IPS-11a (cell line): ENCODE measurements at regions not wholly inside any gene's neighbourhood (a gene's known extent, or its start where the extent isn't known, plus 50 kb on each side); places are given as distances from the start of the nearest gene placed in this dataset.

ENCODE experiments used
- H3K4me3 ChIP-seq: one replicate; pipeline ENCODE4 v1.5.1; 2013; ENCODE audit warnings: low read depth, low read length, control low read depth

GRCh38 chr9:108180541-108180940, 675.2 kb downstream of the ACTL7B start:
- no peak overlapping the region for H3K4me3 ChIP-seq

GRCh38 chr9:108178318-108178717, 677.5 kb downstream of the ACTL7B start:
- H3K4me3 ChIP-seq = no peak overlapping the region

- H3K4me3 ChIP-seq = no peak overlapping the region
Observed at GRCh38 chr9:108168236-108168850, 678.8 kb upstream of the KLF4 start.

- no peak overlapping the region for H3K4me3 ChIP-seq
Observed at GRCh38 chr9:108167136-108167900, 677.7 kb upstream of the KLF4 start.

GRCh38 chr9:108166519-108166918, 677.0 kb upstream of the KLF4 start:
- no peak overlapping the region for H3K4me3 ChIP-seq

- H3K4me3 ChIP-seq = no peak overlapping the region
Observed at GRCh38 chr9:108163321-108164005, 673.9 kb upstream of the KLF4 start.

GRCh38 chr9:108162664-108163063, 673.1 kb upstream of the KLF4 start:
- H3K4me3 ChIP-seq = no peak overlapping the region

GRCh38 chr9:108161503-108161902, 671.9 kb upstream of the KLF4 start:
- no peak overlapping the region for H3K4me3 ChIP-seq

- H3K4me3 ChIP-seq = no peak overlapping the region
Observed at GRCh38 chr9:108160706-108161355, 671.3 kb upstream of the KLF4 start.

- H3K4me3 ChIP-seq = no peak overlapping the region
Observed at GRCh38 chr9:108160039-108160438, 670.5 kb upstream of the KLF4 start.

GRCh38 chr9:108158236-108158995, 668.8 kb upstream of the KLF4 start:
- H3K4me3 ChIP-seq = no peak overlapping the region

- H3K4me3 ChIP-seq = no peak overlapping the region
Observed at GRCh38 chr9:108156270-108156998, 666.9 kb upstream of the KLF4 start.

GRCh38 chr9:108153416-108153815, 663.8 kb upstream of the KLF4 start:
- no peak overlapping the region for H3K4me3 ChIP-seq

GRCh38 chr9:108150736-108151586, 661.4 kb upstream of the KLF4 start:
- no peak overlapping the region for H3K4me3 ChIP-seq

GRCh38 chr9:108149326-108149725, 659.8 kb upstream of the KLF4 start:
- H3K4me3 ChIP-seq = no peak overlapping the region

GRCh38 chr9:108142504-108143201, 653.1 kb upstream of the KLF4 start:
- H3K4me3 ChIP-seq = no peak overlapping the region

GRCh38 chr9:108142142-108142503, 652.6 kb upstream of the KLF4 start:
- H3K4me3 ChIP-seq = no peak overlapping the region

- no peak overlapping the region for H3K4me3 ChIP-seq
Observed at GRCh38 chr9:108139900-108140299, 650.3 kb upstream of the KLF4 start.

- no peak overlapping the region for H3K4me3 ChIP-seq
Observed at GRCh38 chr9:108138516-108138915, 648.9 kb upstream of the KLF4 start.
